ENCODE measurements at regions not wholly inside any gene's neighbourhood (a gene's known extent, or its start where the extent isn't known, plus 50 kb on each side); places are given as distances from the start of the nearest gene placed in this dataset.

GRCh38 chr1:242703467-242703866 lies 179.0 kb upstream of the PLD5 start:
- TF ChIP-seq CTCF (IDR thresholded peaks at IDR 0.05; ENCODE audit: poor library complexity, severe bottlenecking): no peak
- ATAC-seq (ENCODE audit: low read depth): no peak
- no peak overlapping the region for H3K27ac ChIP-seq (ENCODE audit: poor library complexity, severe bottlenecking)

DNA sequence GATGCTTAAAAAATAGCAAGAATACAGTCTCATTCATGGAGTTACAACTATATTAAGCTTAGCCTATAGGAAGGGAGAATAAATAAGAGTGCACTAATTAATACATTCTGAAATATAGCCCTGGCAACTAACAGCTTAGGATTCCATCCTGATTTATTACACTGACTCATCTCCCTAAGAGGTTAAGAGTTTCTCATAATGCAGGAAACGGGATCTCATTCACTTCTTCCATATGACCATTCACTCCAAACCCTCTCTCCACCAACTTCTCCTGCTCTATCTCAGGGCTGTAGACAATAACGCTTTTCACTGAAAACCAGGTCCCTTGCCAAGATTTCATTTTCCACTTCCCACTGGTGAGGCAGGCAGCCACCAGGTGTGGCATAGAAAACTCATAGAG lies 168.5 kb upstream of the PLD5 start:
- Histone ChIP-seq H3K27me3 (ENCODE audit: insufficient read depth, poor library complexity, severe bottlenecking) (no peaks in the 10 kb centered on the region), H3K4me1 (ENCODE audit: insufficient read depth, poor library complexity, severe bottlenecking) (no peaks in the 10 kb centered on the region), H3K36me3 (ENCODE audit: low read depth) (no peaks in the 10 kb centered on the region), H3K9me3 (ENCODE audit: severe bottlenecking) (no peaks in the 10 kb centered on the region), H3K4me3 (ENCODE audit: severe bottlenecking) (no peak overlapping the region), H3K27ac (ENCODE audit: poor library complexity, severe bottlenecking) (no peak overlapping the region)
- no peak for TF ChIP-seq CTCF (IDR thresholded peaks at IDR 0.05; ENCODE audit: poor library complexity, severe bottlenecking)
- ATAC-seq (ENCODE audit: low read depth) (no peak), DNase-seq (ENCODE audit: low spot score) (no peak)

More at GRCh38 chr1:242703467-242703866, 179.0 kb upstream of the PLD5 start:
- H3K9me3 ChIP-seq (ENCODE audit: severe bottlenecking): no peaks in the 10 kb centered on the region
- H3K4me3 ChIP-seq (ENCODE audit: severe bottlenecking): no peak overlapping the region
- H3K36me3 ChIP-seq (ENCODE audit: low read depth): no peaks in the 10 kb centered on the region
- DNase-seq (ENCODE audit: low spot score): no peak
- no peaks in the 10 kb centered on the region for H3K4me1 ChIP-seq (ENCODE audit: insufficient read depth, poor library complexity, severe bottlenecking)
- no peaks in the 10 kb centered on the region for H3K27me3 ChIP-seq (ENCODE audit: insufficient read depth, poor library complexity, severe bottlenecking)

DNA sequence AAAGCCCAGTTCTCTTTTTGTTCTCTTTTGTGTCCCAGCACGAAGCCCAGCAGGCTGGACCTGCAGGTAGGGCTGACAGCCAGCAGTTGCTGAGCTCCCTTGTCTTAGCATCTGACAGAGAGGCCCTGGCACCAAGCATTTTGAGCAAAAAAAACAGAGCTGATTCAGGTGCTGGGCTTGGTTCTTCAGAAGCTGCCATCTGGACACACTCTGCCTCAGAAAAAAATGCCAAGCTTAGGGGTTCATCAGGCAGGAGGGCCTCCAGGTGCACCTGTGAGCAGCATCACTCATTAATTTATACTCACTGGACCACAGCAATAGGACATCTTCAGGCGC lies 167.1 kb upstream of the PLD5 start:
- ATAC-seq (ENCODE audit: low read depth): no peak
- H3K4me3 ChIP-seq (ENCODE audit: severe bottlenecking): no peak overlapping the region
- TF ChIP-seq CTCF (IDR thresholded peaks at IDR 0.05; ENCODE audit: poor library complexity, severe bottlenecking): no peak
- H3K27me3 ChIP-seq (ENCODE audit: insufficient read depth, poor library complexity, severe bottlenecking): no peaks in the 10 kb centered on the region
- DNase-seq (ENCODE audit: low spot score): no peak
- H3K27ac ChIP-seq (ENCODE audit: poor library complexity, severe bottlenecking): no peak overlapping the region
- no peaks in the 10 kb centered on the region for H3K4me1 ChIP-seq (ENCODE audit: insufficient read depth, poor library complexity, severe bottlenecking)
- no peaks in the 10 kb centered on the region for H3K36me3 ChIP-seq (ENCODE audit: low read depth)
- no peaks in the 10 kb centered on the region for H3K9me3 ChIP-seq (ENCODE audit: severe bottlenecking)

GRCh38 chr1:242690849-242691609 lies 166.5 kb upstream of the PLD5 start:
- no peak overlapping the region for H3K27ac ChIP-seq (ENCODE audit: poor library complexity, severe bottlenecking)
- H3K36me3 ChIP-seq (ENCODE audit: low read depth): no peaks in the 10 kb centered on the region
- no peaks in the 10 kb centered on the region for H3K9me3 ChIP-seq (ENCODE audit: severe bottlenecking)
- ATAC-seq (ENCODE audit: low read depth): no peak
- no peak for TF ChIP-seq CTCF (IDR thresholded peaks at IDR 0.05; ENCODE audit: poor library complexity, severe bottlenecking)
- no peak overlapping the region for H3K4me3 ChIP-seq (ENCODE audit: severe bottlenecking)
- H3K27me3 ChIP-seq (ENCODE audit: insufficient read depth, poor library complexity, severe bottlenecking): no peaks in the 10 kb centered on the region
- no peaks in the 10 kb centered on the region for H3K4me1 ChIP-seq (ENCODE audit: insufficient read depth, poor library complexity, severe bottlenecking)
- no peak for DNase-seq (ENCODE audit: low spot score)

- H3K36me3 ChIP-seq (ENCODE audit: low read depth): no peaks in the 10 kb centered on the region
- DNase-seq (ENCODE audit: low spot score) (no peak), ATAC-seq (ENCODE audit: low read depth) (no peak)
- no peaks in the 10 kb centered on the region for H3K27me3 ChIP-seq (ENCODE audit: insufficient read depth, poor library complexity, severe bottlenecking)
- H3K4me1 ChIP-seq (ENCODE audit: insufficient read depth, poor library complexity, severe bottlenecking): no peaks in the 10 kb centered on the region
- H3K27ac ChIP-seq (ENCODE audit: poor library complexity, severe bottlenecking): no peak overlapping the region
- H3K4me3 ChIP-seq (ENCODE audit: severe bottlenecking): no peak overlapping the region
- no peak for TF ChIP-seq CTCF (IDR thresholded peaks at IDR 0.05; ENCODE audit: poor library complexity, severe bottlenecking)
- no peaks in the 10 kb centered on the region for H3K9me3 ChIP-seq (ENCODE audit: severe bottlenecking)
These were observed 164.9 kb upstream of the PLD5 start for GRCh38 chr1:242689378-242689777.

Measured in RWPE2 (cell line).